ENCODE measurements at regions not wholly inside any gene's neighbourhood (a gene's known extent, or its start where the extent isn't known, plus 50 kb on each side); places are given as distances from the start of the nearest gene placed in this dataset.

- no peak for TF ChIP-seq CTCF (IDR thresholded peaks at IDR 0.05)
- intact Hi-C loops (cut with micrococcal nuclease) = no loop called here
- H3K36me3 Mint-ChIP-seq (ENCODE audit: low read depth) = no peaks in the 10 kb centered on the region
- no peaks in the 10 kb centered on the region for H3K27me3 Mint-ChIP-seq
- H3K4me3 Mint-ChIP-seq = no peak overlapping the region
- no peaks in the 10 kb centered on the region for H3K9me3 Mint-ChIP-seq
- no peak for DNase-seq
- no peak for ATAC-seq (ENCODE audit: low read depth)
- H3K4me1 Mint-ChIP-seq = no peaks in the 10 kb centered on the region
- no peak overlapping the region for H3K27ac Mint-ChIP-seq
- ChIA-PET CTCF (no interaction called here), POLR2A (no interaction called here)
These were observed 556.8 kb downstream of the GABRG1 start for GRCh38 chr4:45566896-45567603.

GRCh38 chr4:45554423-45554822, 569.4 kb downstream of the GABRG1 start:
- intact Hi-C loops (cut with micrococcal nuclease) = no loop called here
- Mint-ChIP-seq H3K27ac (no peak overlapping the region), H3K4me1 (no peaks in the 10 kb centered on the region), H3K27me3 (no peaks in the 10 kb centered on the region), H3K9me3 (no peaks in the 10 kb centered on the region), H3K4me3 (no peak overlapping the region), H3K36me3 (ENCODE audit: low read depth) (no peaks in the 10 kb centered on the region)
- CTCF ChIA-PET = no interaction called here
- TF ChIP-seq CTCF (IDR thresholded peaks at IDR 0.05) = no peak
- no peak for ATAC-seq (ENCODE audit: low read depth)
- POLR2A ChIA-PET = no interaction called here
- DNase-seq = no peak

- H3K4me1 Mint-ChIP-seq = no peaks in the 10 kb centered on the region
- H3K27me3 Mint-ChIP-seq = no peaks in the 10 kb centered on the region
- TF ChIP-seq CTCF (IDR thresholded peaks at IDR 0.05) = no peak
- ATAC-seq (ENCODE audit: low read depth) (no peak), DNase-seq (no peak)
- POLR2A ChIA-PET = no interaction called here
- H3K36me3 Mint-ChIP-seq (ENCODE audit: low read depth) = no peaks in the 10 kb centered on the region
- CTCF ChIA-PET = no interaction called here
- intact Hi-C loops (cut with micrococcal nuclease) = no loop called here
- no peaks in the 10 kb centered on the region for H3K9me3 Mint-ChIP-seq
- no peak overlapping the region for H3K4me3 Mint-ChIP-seq
- H3K27ac Mint-ChIP-seq = no peak overlapping the region
These were observed 573.0 kb downstream of the GABRG1 start for GRCh38 chr4:45550766-45551366.

GRCh38 chr4:45539142-45539814, 584.6 kb downstream of the GABRG1 start:
- no peak for ATAC-seq (ENCODE audit: low read depth)
- POLR2A ChIA-PET = no interaction called here
- Mint-ChIP-seq H3K4me3 (no peak overlapping the region), H3K36me3 (ENCODE audit: low read depth) (no peaks in the 10 kb centered on the region), H3K27ac (no peak overlapping the region), H3K4me1 (no peaks in the 10 kb centered on the region), H3K9me3 (peaks cover 13% of the 10 kb centered on the region), H3K27me3 (no peaks in the 10 kb centered on the region)
- intact Hi-C loops (cut with micrococcal nuclease) = no loop called here
- no peak for DNase-seq
- TF ChIP-seq CTCF (IDR thresholded peaks at IDR 0.05) = no peak
- CTCF ChIA-PET = no interaction called here

GRCh38 chr4:45530498-45530897, 593.4 kb downstream of the GABRG1 start:
- Mint-ChIP-seq H3K9me3 (peaks cover 4% of the 10 kb centered on the region), H3K4me1 (no peaks in the 10 kb centered on the region), H3K27me3 (no peaks in the 10 kb centered on the region), H3K4me3 (no peak overlapping the region), H3K27ac (no peak overlapping the region), H3K36me3 (ENCODE audit: low read depth) (no peaks in the 10 kb centered on the region)
- POLR2A ChIA-PET = no interaction called here
- DNase-seq (no peak), ATAC-seq (ENCODE audit: low read depth) (no peak)
- CTCF ChIA-PET = no interaction called here
- intact Hi-C loops (cut with micrococcal nuclease) = no loop called here
- no peak for TF ChIP-seq CTCF (IDR thresholded peaks at IDR 0.05)
